NB4 (cell line): ENCODE measurements at regions not wholly inside any gene's neighbourhood (a gene's known extent, or its start where the extent isn't known, plus 50 kb on each side); places are given as distances from the start of the nearest gene placed in this dataset.

ENCODE experiments used
- MYC ChIP-seq: IDR thresholded peaks from 2 replicates; pipeline ENCODE4 v1.6.1; 2011; ENCODE audit warnings: low read depth, low read length
- POLR2A ChIP-seq: IDR thresholded peaks from 2 replicates; pipeline ENCODE4 v1.6.1; 2011; ENCODE audit warnings: mild to moderate bottlenecking; ENCODE audit not compliant: insufficient read length; ENCODE audit errors: extremely low read depth
- TF ChIP-seq, protein P1 (sequence below): IDR thresholded peaks from one replicate; pipeline ENCODE4 v1.5.1; 2012; ENCODE audit warnings: low read depth, low read length

DNA sequence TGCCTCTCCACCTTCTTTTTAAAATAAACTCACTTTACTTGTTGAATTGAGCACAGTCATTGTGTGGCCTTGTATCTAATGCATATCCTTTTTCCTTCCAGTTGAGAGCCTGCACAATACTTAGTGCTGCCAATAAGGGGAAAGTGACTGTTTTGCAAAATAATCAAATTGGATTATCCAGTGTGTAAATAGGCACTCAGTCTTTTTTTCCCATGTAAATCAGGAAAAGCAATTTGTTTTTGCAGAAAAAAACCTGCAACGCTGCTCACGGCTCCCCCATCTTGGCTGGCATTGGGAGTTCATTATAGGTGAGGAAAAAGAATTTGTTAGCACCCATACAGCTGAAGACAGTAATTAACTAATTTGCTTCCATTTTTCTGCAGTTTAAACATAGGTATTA is 299.9 kb downstream of the CSNK1G3 start:
- TF ChIP-seq, protein P1, sequence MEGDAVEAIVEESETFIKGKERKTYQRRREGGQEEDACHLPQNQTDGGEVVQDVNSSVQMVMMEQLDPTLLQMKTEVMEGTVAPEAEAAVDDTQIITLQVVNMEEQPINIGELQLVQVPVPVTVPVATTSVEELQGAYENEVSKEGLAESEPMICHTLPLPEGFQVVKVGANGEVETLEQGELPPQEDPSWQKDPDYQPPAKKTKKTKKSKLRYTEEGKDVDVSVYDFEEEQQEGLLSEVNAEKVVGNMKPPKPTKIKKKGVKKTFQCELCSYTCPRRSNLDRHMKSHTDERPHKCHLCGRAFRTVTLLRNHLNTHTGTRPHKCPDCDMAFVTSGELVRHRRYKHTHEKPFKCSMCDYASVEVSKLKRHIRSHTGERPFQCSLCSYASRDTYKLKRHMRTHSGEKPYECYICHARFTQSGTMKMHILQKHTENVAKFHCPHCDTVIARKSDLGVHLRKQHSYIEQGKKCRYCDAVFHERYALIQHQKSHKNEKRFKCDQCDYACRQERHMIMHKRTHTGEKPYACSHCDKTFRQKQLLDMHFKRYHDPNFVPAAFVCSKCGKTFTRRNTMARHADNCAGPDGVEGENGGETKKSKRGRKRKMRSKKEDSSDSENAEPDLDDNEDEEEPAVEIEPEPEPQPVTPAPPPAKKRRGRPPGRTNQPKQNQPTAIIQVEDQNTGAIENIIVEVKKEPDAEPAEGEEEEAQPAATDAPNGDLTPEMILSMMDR = no peak
- TF ChIP-seq MYC (no peak), POLR2A (no peak)
